Ishikawa (cell line): ENCODE measurements at regions not wholly inside any gene's neighbourhood (a gene's known extent, or its start where the extent isn't known, plus 50 kb on each side); places are given as distances from the start of the nearest gene placed in this dataset.
A peak's percentile ranks its signal among the peaks of the same experiment; 100 is the strongest.

Experiments
- CEBPB ChIP-seq: IDR thresholded peaks from 2 replicates; pipeline ENCODE4 v1.6.1; 2012
- CREB1 ChIP-seq: IDR thresholded peaks from 2 replicates; pipeline ENCODE4 v1.6.1; 2012; ENCODE audit warnings: low read depth
- EGR1 ChIP-seq: IDR thresholded peaks from 2 replicates; pipeline ENCODE4 v1.6.1; 2012
- EP300 ChIP-seq: IDR thresholded peaks from 2 replicates; pipeline ENCODE4 v1.6.1; 2012; ENCODE audit warnings: borderline replicate concordance
- FOXM1 ChIP-seq: IDR thresholded peaks from 2 replicates; pipeline ENCODE4 v1.6.1; 2012; ENCODE audit warnings: low read depth, borderline replicate concordance
- MAX ChIP-seq: IDR thresholded peaks from 2 replicates; pipeline ENCODE4 v1.6.1; 2012
- NFIC ChIP-seq: IDR thresholded peaks from 2 replicates; pipeline ENCODE4 v1.6.1; 2012
- RAD21 ChIP-seq: IDR thresholded peaks from 2 replicates; pipeline ENCODE4 v1.6.1; 2012; ENCODE audit warnings: low read depth
- TAF1 ChIP-seq: IDR thresholded peaks from 2 replicates; pipeline ENCODE4 v1.6.1; 2012; ENCODE audit warnings: low read depth, mild to moderate bottlenecking
- TCF12 ChIP-seq: IDR thresholded peaks from 2 replicates; pipeline ENCODE4 v1.6.1; 2012; ENCODE audit warnings: low read depth
- TEAD4 ChIP-seq: IDR thresholded peaks from 2 replicates; pipeline ENCODE4 v1.6.1; 2012
- YY1 ChIP-seq: IDR thresholded peaks from 2 replicates; pipeline ENCODE4 v1.6.1; 2012; ENCODE audit warnings: low read depth
- ZBTB7A ChIP-seq: IDR thresholded peaks from 2 replicates; pipeline ENCODE4 v1.6.1; 2012; ENCODE audit warnings: low read depth
- TF ChIP-seq, protein P1 (sequence below): IDR thresholded peaks from 2 replicates; pipeline ENCODE4 v1.6.1; 2012; ENCODE audit warnings: low read depth, mild to moderate bottlenecking
- TF ChIP-seq, protein P2 (sequence below): IDR thresholded peaks from 2 replicates; pipeline ENCODE4 v1.6.1; 2012

DNA sequence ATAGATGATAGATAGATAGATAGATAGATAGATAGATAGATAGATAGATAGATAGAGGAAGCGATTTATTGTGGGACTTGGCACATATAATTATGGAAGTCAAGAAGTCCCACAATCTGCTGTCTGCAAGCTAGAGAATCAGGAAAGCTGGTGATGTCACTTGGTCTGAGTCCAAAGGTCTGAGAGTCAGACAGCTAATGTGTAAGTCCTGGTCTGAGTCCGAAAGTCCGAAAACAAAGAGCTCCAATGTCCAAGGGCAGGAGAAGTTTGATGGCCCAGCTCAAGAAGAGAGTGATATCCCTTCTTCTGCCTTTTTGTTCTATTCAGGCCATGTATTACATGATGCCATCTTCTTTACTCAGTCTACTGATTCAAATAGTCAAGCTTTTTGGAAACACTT is 53.8 kb upstream of the TCF7L2 start:
- TF ChIP-seq FOXM1, result no peak
- TF ChIP-seq MAX, result no peak

DNA sequence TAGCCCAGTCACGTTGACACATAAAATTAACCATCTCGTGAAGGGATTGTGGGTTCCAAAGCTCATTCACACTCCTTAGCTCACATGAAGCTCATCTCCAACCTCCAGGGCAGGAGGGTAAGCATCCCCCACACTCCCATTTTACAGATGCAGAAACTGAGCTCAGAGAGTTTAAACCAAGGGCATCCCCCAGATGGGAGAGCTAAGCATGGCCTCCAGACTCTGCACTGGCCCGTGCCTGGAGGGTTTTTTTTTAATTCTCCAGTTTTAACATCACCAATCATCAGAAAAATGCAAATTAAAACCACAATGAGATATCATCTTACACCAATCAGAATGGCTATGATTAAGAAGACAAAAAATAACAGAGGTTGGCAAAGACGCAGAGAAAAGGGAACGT is 53.3 kb upstream of the TCF7L2 start:
- TF ChIP-seq CEBPB (no peak), FOXM1 (0 out of 2 replicates have a peak, but pooled peaks have one; percentile 16)

DNA sequence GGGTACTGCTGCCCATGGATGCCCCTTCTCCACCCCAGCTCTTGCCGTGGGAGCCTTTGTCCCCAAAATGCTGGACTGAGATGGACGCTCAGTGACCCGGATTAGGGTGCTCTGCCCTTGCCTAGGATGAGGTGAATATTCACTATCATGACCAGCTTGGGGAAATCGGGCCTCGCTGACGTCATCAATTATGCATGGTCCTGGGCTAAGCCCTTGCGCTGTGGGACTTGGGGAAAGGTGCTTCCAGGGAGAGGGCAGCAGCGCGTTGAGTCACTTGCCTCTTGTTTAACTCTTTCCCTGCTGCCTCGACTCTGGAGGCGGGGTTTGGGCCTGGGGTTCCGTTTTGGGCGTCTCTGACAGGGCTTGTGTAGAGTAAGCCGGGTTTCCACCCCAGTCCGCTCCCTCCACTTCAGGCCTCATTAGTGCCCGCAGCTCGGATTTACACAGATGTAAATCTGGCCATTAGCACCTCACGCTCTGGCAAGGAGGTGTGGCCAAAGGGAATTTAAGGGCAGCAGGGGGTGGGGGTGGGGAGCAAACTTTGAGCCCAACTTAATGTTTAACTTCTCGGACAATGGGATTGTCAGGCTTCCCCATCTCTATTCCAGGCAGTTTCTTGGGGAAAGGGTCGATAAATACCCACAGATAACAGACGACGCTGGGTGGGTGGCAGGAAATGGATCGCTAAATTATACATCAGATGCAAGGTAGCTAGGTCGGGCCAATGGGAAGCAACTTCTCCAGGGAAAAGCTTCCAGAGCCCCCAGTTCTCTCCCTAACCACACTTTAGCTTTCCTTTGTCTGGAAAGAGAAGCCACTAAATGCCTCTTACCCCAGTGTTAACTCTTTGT is 51.3 kb upstream of the TCF7L2 start:
- TF ChIP-seq EGR1 (no peak), MAX (no peak), CEBPB (no peak), CREB1 (no peak), NFIC (no peak), TCF12 (no peak), EP300 (no peak), ZBTB7A (no peak), TEAD4 (no peak), RAD21 (no peak)
- TF ChIP-seq, protein P1, sequence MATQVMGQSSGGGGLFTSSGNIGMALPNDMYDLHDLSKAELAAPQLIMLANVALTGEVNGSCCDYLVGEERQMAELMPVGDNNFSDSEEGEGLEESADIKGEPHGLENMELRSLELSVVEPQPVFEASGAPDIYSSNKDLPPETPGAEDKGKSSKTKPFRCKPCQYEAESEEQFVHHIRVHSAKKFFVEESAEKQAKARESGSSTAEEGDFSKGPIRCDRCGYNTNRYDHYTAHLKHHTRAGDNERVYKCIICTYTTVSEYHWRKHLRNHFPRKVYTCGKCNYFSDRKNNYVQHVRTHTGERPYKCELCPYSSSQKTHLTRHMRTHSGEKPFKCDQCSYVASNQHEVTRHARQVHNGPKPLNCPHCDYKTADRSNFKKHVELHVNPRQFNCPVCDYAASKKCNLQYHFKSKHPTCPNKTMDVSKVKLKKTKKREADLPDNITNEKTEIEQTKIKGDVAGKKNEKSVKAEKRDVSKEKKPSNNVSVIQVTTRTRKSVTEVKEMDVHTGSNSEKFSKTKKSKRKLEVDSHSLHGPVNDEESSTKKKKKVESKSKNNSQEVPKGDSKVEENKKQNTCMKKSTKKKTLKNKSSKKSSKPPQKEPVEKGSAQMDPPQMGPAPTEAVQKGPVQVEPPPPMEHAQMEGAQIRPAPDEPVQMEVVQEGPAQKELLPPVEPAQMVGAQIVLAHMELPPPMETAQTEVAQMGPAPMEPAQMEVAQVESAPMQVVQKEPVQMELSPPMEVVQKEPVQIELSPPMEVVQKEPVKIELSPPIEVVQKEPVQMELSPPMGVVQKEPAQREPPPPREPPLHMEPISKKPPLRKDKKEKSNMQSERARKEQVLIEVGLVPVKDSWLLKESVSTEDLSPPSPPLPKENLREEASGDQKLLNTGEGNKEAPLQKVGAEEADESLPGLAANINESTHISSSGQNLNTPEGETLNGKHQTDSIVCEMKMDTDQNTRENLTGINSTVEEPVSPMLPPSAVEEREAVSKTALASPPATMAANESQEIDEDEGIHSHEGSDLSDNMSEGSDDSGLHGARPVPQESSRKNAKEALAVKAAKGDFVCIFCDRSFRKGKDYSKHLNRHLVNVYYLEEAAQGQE, result no peak
- TF ChIP-seq, protein P2, sequence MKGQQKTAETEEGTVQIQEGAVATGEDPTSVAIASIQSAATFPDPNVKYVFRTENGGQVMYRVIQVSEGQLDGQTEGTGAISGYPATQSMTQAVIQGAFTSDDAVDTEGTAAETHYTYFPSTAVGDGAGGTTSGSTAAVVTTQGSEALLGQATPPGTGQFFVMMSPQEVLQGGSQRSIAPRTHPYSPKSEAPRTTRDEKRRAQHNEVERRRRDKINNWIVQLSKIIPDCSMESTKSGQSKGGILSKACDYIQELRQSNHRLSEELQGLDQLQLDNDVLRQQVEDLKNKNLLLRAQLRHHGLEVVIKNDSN, result no peak

- TF ChIP-seq CEBPB (no peak), TAF1 (no peak), MAX (no peak), YY1 (no peak), EGR1 (no peak), NFIC (no peak), RAD21 (no peak), EP300 (no peak), CREB1 (no peak), TCF12 (no peak), ZBTB7A (no peak), TEAD4 (no peak)
- TF ChIP-seq, protein P1, result no peak
- TF ChIP-seq, protein P2, result no peak
These were observed 50.5 kb upstream of the TCF7L2 start for GRCh38 chr10:112899391-112900065.
